Mesenteric fat pad (tissue), 1 donor: ENCODE measurements at regions not wholly inside any gene's neighbourhood (a gene's known extent, or its start where the extent isn't known, plus 50 kb on each side); places are given as distances from the start of the nearest gene placed in this dataset.

Experiments
- DNase-seq: peaks from one replicate; pipeline ENCODE4 v3.0.0-alpha.2; 2020; ENCODE audit warnings: low spot score
- donor health status: DM: yes; HTN: yes; CAD: no.

- no peak for DNase-seq
These were observed 243.4 kb upstream of the PMFBP1 start for GRCh38 chr16:72415379-72415778.

- no peak for DNase-seq
These were observed 238.5 kb upstream of the PMFBP1 start for GRCh38 chr16:72410492-72410891.

GRCh38 chr16:72409423-72409822 lies 237.5 kb upstream of the PMFBP1 start:
- DNase-seq = no peak

GRCh38 chr16:72406390-72406789 lies 234.4 kb upstream of the PMFBP1 start:
- no peak for DNase-seq

- no peak for DNase-seq
These were observed 232.3 kb upstream of the PMFBP1 start for GRCh38 chr16:72404299-72404698.

GRCh38 chr16:72401084-72401361 lies 229.1 kb upstream of the PMFBP1 start:
- no peak for DNase-seq

GRCh38 chr16:72400257-72401083 lies 228.5 kb upstream of the PMFBP1 start:
- DNase-seq = no peak

- DNase-seq = no peak
These were observed 227.9 kb upstream of the PMFBP1 start for GRCh38 chr16:72399811-72400210.

GRCh38 chr16:72397876-72398275 lies 225.9 kb upstream of the PMFBP1 start:
- no peak for DNase-seq

GRCh38 chr16:72394526-72394925 lies 222.6 kb upstream of the PMFBP1 start:
- no peak for DNase-seq

GRCh38 chr16:72389791-72390190 lies 217.8 kb upstream of the PMFBP1 start:
- DNase-seq = no peak

- no peak for DNase-seq
These were observed 216.1 kb upstream of the PMFBP1 start for GRCh38 chr16:72388007-72388406.

- DNase-seq = no peak
These were observed 212.7 kb upstream of the PMFBP1 start for GRCh38 chr16:72384651-72385050.

GRCh38 chr16:72380283-72380682 lies 208.3 kb upstream of the PMFBP1 start:
- DNase-seq = no peak

GRCh38 chr16:72373201-72373600 lies 201.2 kb upstream of the PMFBP1 start:
- DNase-seq = no peak

- DNase-seq = no peak
These were observed 200.4 kb upstream of the PMFBP1 start for GRCh38 chr16:72372087-72373045.

GRCh38 chr16:72371307-72372086 lies 199.5 kb upstream of the PMFBP1 start:
- DNase-seq = no peak

- DNase-seq = no peak
These were observed 197.3 kb upstream of the PMFBP1 start for GRCh38 chr16:72369274-72369673.

GRCh38 chr16:72367851-72368250 lies 195.9 kb upstream of the PMFBP1 start:
- DNase-seq = no peak

- DNase-seq = no peak
These were observed 191.0 kb upstream of the PMFBP1 start for GRCh38 chr16:72362973-72363372.

- DNase-seq = no peak
These were observed 190.5 kb upstream of the PMFBP1 start for GRCh38 chr16:72362476-72362875.

- DNase-seq = no peak
These were observed 186.0 kb upstream of the PMFBP1 start for GRCh38 chr16:72357910-72358309.
